ENCODE measurements at regions not wholly inside any gene's neighbourhood (a gene's known extent, or its start where the extent isn't known, plus 50 kb on each side); places are given as distances from the start of the nearest gene placed in this dataset.

DNA sequence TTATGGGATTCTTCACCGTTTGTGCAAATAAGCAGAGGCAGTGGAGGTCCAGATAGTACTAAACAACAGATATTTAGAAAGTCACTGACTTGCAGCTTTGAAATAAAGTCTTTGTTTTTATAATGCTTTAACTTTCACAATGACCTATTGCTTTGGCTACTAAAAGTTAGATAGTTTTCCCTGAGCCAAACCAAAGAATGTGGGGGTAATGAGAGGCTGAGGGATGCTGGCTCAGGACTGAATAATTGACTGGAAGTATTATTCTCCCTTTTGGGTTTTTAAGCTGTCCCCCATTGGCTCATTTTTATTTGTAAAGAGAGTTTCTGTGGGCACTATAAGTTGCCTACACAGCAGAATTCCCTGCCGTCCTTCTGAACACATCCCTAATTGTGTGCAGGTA lies 99.2 kb upstream of the ACTBL2 start:
- in situ Hi-C loops (cut with HindIII; ENCODE audit: low pct_unique_long_range_greater_than_20kb, low sequenced_read_pairs) = no loop called here
- ATAC-seq = no peak
- Histone ChIP-seq H3K9me3 (ENCODE audit: control insufficient read depth, insufficient read depth, low read depth, low read length) (no peaks in the 10 kb centered on the region), H3K27me3 (ENCODE audit: control insufficient read depth, insufficient read depth, low read length) (no peaks in the 10 kb centered on the region), H3K4me1 (ENCODE audit: control insufficient read depth, insufficient read depth, low read length) (no peaks in the 10 kb centered on the region), H3K27ac (ENCODE audit: low read length) (no peak overlapping the region; the same call in 1 of the 2 replicates), H3K36me3 (ENCODE audit: control insufficient read depth, insufficient read depth, low read length) (no peaks in the 10 kb centered on the region), H3K4me3 (ENCODE audit: low read depth in 2 of 2, low read length in 2 of 2) (no peak overlapping the region)
- no peak for DNase-seq (ENCODE audit: low read depth, low spot score)
- intact Hi-C loops (cut with micrococcal nuclease; ENCODE audit: unreplicated experiment) = no loop called here
- POLR2A ChIA-PET = no interaction called here
- CTCF ChIA-PET = no interaction called here
- TF ChIP-seq POLR2AphosphoS5 (IDR thresholded peaks at IDR 0.05; ENCODE audit: low read depth, low read length) (no peak), SIN3A (IDR thresholded peaks at IDR 0.05; ENCODE audit: borderline replicate concordance, insufficient read depth, low read depth, low read length) (no peak), TCF7L2 (IDR thresholded peaks at IDR 0.05; ENCODE audit: low read depth, low read length) (no peak)
- TF ChIP-seq, protein P1, sequence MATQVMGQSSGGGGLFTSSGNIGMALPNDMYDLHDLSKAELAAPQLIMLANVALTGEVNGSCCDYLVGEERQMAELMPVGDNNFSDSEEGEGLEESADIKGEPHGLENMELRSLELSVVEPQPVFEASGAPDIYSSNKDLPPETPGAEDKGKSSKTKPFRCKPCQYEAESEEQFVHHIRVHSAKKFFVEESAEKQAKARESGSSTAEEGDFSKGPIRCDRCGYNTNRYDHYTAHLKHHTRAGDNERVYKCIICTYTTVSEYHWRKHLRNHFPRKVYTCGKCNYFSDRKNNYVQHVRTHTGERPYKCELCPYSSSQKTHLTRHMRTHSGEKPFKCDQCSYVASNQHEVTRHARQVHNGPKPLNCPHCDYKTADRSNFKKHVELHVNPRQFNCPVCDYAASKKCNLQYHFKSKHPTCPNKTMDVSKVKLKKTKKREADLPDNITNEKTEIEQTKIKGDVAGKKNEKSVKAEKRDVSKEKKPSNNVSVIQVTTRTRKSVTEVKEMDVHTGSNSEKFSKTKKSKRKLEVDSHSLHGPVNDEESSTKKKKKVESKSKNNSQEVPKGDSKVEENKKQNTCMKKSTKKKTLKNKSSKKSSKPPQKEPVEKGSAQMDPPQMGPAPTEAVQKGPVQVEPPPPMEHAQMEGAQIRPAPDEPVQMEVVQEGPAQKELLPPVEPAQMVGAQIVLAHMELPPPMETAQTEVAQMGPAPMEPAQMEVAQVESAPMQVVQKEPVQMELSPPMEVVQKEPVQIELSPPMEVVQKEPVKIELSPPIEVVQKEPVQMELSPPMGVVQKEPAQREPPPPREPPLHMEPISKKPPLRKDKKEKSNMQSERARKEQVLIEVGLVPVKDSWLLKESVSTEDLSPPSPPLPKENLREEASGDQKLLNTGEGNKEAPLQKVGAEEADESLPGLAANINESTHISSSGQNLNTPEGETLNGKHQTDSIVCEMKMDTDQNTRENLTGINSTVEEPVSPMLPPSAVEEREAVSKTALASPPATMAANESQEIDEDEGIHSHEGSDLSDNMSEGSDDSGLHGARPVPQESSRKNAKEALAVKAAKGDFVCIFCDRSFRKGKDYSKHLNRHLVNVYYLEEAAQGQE (IDR thresholded peaks at IDR 0.05; ENCODE audit: insufficient read depth in 1 of 2, low read depth in 2 of 2, low read length in 1 of 2) = no peak
- TF ChIP-seq, protein P2, sequence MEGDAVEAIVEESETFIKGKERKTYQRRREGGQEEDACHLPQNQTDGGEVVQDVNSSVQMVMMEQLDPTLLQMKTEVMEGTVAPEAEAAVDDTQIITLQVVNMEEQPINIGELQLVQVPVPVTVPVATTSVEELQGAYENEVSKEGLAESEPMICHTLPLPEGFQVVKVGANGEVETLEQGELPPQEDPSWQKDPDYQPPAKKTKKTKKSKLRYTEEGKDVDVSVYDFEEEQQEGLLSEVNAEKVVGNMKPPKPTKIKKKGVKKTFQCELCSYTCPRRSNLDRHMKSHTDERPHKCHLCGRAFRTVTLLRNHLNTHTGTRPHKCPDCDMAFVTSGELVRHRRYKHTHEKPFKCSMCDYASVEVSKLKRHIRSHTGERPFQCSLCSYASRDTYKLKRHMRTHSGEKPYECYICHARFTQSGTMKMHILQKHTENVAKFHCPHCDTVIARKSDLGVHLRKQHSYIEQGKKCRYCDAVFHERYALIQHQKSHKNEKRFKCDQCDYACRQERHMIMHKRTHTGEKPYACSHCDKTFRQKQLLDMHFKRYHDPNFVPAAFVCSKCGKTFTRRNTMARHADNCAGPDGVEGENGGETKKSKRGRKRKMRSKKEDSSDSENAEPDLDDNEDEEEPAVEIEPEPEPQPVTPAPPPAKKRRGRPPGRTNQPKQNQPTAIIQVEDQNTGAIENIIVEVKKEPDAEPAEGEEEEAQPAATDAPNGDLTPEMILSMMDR (IDR thresholded peaks at IDR 0.05) = no peak
- no TSS peak for BruUV-seq (replicated peaks)

DNA sequence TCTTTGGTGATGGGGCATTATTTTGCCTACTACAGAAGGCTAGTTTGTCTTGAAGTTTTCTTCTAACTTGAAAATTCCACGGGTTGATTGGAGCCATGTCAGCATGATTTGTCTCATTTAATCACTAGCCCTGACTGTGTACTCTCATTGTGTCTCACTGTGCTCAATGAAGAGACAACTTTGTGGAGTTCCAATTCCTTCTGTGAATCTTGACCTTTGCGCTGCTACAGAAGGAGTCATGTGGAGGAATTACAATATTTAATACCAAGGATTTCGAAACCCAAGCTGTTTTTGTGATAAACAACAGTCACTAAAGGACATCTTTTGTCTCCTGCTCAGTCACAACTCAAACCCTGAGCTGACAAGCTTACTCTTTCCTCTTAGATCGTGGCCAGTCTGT lies 98.6 kb upstream of the ACTBL2 start:
- in situ Hi-C loops (cut with HindIII; ENCODE audit: low pct_unique_long_range_greater_than_20kb, low sequenced_read_pairs) (no loop called here), intact Hi-C loops (cut with micrococcal nuclease; ENCODE audit: unreplicated experiment) (no loop called here)
- TF ChIP-seq SIN3A (IDR thresholded peaks at IDR 0.05; ENCODE audit: borderline replicate concordance, insufficient read depth, low read depth, low read length) (no peak), TCF7L2 (IDR thresholded peaks at IDR 0.05; ENCODE audit: low read depth, low read length) (no peak), POLR2AphosphoS5 (IDR thresholded peaks at IDR 0.05; ENCODE audit: low read depth, low read length) (no peak)
- TF ChIP-seq, protein P1 (IDR thresholded peaks at IDR 0.05; ENCODE audit: insufficient read depth in 1 of 2, low read depth in 2 of 2, low read length in 1 of 2) = no peak
- TF ChIP-seq, protein P2 (IDR thresholded peaks at IDR 0.05) = no peak
- H3K36me3 ChIP-seq (ENCODE audit: control insufficient read depth, insufficient read depth, low read length) = no peaks in the 10 kb centered on the region
- no peaks in the 10 kb centered on the region for H3K4me1 ChIP-seq (ENCODE audit: control insufficient read depth, insufficient read depth, low read length)
- ATAC-seq (no peak), DNase-seq (ENCODE audit: low read depth, low spot score) (no peak)
- no peaks in the 10 kb centered on the region for H3K27me3 ChIP-seq (ENCODE audit: control insufficient read depth, insufficient read depth, low read length)
- BruUV-seq (replicated peaks) = no TSS peak
- no peak overlapping the region for H3K4me3 ChIP-seq (ENCODE audit: low read depth in 2 of 2, low read length in 2 of 2)
- no peaks in the 10 kb centered on the region for H3K9me3 ChIP-seq (ENCODE audit: control insufficient read depth, insufficient read depth, low read depth, low read length)
- POLR2A ChIA-PET = no interaction called here
- H3K27ac ChIP-seq (ENCODE audit: low read length) = no peak overlapping the region; the same call in 1 of the 2 replicates
- CTCF ChIA-PET = no interaction called here

Data from Panc1 (cell line).